HCEC 1CT (cell line): ENCODE measurements at regions not wholly inside any gene's neighbourhood (a gene's known extent, or its start where the extent isn't known, plus 50 kb on each side); places are given as distances from the start of the nearest gene placed in this dataset.
A peak's percentile ranks its signal among the peaks of the same experiment; 100 is the strongest.

Experiments used
- DNase-seq: peaks from one replicate; pipeline ENCODE4 v3.0.0-alpha.2; 2017

DNA sequence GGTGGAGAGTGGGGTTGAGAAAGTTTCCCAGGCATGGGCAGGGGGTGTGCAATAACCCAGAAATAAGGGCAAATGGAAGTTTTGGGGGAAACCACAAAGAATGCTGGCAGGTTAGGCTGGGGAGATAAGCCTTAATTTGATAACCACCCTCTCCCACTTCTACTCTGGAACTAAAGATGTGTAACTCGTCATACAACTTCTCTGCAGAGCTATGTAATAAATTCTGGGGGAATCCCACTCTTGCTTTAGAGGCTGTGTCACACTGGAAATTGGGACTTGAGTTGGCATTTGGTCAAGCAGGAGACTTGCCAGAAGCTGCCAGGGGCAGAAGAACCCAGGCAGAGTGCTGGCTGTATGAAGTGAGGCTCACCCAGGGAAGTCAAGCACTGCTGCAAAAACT lies 170.9 kb upstream of the CPEB2 start:
- DNase-seq = no peak

DNA sequence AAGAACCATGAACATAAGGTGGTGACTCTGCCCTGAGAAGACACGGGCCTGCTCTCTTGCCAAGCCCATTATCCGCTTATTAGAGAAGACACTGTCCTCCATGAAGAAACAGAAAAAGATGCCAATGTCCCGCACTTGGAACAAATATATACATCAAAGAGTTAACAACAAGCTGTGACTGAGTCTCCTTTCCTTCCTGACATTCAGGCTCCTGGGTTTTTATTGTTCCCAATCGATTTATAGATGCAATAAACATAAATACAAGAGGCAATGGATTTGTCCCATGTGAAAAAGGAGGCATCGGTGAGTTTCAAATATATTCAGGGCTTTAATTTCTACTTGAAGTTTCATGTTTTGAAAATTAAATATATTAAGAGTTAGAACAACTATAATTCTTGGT lies 169.2 kb upstream of the CPEB2 start:
- no peak for DNase-seq

DNA sequence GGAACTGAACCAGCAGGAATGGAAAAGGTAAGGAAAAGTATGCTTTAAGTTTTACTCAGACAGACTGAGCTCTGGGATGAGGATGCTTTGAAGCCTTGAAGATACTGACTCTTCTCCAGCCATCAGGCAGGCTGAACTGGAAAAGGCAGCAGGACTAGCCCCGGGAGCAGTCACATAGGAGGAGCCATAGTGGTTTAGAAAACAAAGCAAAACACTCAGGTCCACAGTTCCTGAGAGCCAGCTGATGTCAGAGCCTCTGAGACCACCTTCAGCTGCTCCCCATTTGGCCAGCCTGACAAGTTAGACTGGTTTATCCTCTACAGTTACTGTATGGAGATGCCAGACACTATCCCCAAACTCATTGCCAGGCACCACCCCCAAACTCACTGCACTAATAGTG lies 167.9 kb upstream of the CPEB2 start:
- no peak for DNase-seq

DNA sequence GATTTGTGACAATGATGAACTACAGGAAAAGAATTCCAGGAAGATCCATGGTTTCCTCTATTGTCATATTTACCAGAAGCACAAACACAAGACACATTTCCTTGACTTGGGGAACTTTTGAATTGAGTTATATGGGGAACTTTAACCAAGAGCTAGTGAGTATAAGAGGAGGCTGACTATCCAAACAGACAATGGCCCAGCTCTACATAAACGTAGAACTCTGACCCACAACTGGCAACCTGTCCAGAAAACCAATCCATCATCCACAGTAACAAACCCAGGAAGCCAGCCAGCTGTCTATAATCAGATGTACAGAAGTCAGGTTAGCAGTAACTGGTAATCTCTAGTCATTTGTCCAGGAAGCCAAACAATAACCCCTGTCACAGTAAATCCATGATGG lies 167.0 kb upstream of the CPEB2 start:
- DNase-seq = no peak

DNA sequence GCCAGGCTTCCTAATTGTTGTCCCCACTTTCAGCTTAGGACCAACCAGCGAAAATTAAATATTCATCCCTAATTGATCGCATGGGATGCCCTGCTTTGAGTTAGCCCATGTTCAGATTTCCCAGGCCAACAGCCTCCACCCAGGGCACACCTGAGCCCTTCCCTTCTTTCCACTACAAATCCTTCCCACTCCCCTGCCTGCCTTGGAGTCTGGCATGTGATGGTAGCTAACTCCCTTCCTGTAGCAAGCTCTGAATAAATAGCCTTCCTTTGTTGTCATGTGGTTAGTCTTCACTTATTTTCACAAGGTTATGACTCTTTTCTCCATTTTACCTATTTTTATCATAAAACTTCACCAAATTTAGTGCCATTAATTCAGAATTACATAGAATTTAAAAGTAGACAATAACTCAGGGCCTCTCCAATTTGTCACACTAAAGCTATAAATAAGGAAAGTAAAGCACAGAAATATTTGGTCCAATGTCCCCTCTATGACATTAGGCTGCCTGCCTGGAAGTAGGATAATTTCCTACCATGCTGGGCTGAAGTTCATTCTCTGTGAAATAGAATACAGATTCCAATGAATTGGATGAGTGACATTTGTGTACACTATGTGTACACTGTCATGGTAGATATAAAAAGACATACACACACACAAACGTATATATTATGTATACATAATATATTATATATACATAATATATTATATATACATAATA lies 166.4 kb upstream of the CPEB2 start:
- no peak for DNase-seq

DNA sequence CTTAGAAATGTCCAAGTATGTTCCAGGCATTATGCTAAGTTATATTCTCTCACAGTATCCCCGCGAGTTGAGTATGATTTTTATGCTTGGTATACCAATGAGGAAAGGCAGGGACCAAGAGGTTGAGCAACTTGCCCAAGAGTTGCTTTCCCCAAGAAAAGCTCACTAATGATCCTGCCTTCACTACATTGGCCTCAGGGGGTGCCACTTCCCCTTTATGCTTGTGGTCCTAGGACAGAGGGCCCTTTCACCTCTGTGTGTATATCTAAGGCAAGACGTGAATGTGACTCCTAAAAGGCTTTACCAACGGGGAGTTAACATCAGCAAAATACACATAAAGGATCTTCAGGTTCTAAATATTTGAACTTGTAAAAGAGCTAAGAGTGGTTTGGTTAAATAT lies 164.4 kb upstream of the CPEB2 start:
- no peak for DNase-seq

DNA sequence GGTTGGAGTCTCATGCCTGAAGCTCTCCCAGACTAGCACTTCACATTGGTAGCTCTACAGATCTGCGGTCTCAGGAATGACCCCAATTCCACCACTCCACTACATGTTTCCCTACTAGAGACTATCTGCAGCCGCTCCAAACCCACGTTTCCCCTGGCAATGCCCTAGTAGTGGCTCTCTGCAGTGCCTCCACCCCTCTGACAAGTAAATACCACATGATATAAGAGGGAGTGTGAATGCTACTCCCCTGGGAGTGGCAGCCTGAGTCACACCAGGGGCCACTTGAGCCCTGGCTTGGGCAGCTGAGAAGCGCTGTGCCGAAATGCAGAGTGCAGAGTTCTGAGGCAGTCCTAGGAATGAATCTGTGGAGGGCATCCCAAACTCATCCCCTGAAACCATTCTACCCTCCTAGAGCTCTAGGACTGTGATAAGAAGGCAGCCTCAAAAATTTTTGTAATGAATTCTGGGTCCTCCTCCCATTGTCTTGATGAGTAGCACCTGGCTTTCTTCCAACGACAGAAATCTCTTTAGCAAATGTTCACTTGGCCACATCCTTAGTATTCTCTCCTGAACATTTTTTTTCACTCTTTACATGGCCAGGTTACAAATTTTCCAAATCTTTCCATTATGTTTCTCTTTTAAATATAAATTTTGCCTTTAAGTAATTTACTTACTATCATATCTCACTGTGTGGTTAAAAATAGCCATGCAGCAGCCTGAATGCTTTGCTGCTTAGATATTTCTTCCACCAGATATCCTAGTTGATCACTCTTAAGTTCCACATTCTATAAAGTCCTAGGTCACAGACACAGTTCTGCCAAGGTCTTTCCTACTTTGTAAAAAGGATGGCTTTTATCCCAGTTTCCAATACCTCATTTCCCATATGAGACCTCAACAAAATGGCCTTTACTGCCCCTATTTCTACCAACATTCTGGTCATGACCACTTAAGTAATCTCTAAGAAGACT lies 160.2 kb upstream of the CPEB2 start:
- no peak for DNase-seq

DNA sequence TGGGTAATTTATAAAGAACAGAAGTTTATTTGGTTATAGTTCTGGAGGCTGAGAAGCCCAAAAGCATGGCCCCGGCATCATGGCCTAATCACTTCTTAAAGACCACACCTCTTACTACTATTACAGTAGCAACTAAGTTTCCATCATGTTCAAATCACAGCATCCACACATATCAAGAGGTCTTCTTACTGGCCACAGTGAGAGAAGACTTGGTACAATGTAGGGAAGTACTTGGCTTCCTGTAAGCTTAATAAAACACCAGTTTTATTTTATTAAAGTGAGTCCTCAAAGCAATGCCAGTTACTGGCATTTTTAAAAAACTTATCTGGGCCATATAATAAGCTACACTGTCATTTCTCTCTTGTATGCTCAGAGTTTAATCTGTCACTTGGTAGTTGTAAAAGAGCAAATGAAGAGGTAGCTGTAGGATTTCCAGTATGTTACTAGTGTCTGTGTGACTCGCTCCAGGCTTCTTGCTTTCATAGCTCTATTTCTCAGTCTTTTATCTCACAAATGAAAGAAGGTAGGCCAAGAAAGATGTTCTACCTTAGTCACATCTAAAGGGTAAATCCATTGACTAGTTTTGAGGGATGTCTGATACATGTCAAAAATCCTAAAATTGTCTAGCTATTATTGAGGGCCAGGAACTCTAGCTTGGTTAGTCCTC lies 159.2 kb upstream of the CPEB2 start:
- DNase-seq = no peak

DNA sequence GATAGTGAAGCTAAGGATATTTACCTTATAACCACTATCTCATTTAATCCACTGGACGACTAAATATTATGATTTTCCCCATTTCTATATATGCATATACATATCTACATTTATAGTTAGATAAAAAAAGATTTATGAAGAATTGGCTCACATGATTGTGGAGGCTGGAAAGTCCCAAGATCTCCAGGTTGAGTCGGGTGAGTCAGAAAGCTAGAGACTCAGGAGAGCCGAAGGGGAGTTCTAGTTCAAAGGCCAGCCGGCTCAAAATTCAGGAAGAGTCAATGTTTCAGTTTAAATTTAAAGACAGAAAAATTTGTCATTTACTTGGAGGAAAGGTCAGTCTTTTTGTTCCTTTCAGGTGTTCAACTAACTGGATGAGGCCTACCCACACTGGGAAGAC lies 158.2 kb upstream of the CPEB2 start:
- no peak for DNase-seq

DNA sequence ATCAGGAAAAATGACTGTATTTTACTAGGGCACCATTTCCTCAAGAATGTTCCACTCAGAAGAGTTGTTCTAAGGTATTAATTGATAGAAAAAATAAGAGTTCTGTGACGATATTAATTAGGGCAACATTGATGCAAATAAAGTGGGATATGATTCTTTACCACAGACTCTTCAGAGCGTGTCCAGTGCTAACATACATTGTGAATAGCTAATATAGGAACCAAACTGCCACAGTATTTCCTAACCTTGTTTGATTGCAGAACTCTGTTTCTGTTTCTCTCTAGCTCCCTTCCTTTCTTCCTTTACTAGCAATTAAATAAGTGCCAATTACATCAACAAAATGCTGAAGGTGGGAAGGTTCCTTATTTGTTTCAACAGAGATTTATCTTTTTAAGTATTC lies 154.1 kb upstream of the CPEB2 start:
- no peak for DNase-seq

DNA sequence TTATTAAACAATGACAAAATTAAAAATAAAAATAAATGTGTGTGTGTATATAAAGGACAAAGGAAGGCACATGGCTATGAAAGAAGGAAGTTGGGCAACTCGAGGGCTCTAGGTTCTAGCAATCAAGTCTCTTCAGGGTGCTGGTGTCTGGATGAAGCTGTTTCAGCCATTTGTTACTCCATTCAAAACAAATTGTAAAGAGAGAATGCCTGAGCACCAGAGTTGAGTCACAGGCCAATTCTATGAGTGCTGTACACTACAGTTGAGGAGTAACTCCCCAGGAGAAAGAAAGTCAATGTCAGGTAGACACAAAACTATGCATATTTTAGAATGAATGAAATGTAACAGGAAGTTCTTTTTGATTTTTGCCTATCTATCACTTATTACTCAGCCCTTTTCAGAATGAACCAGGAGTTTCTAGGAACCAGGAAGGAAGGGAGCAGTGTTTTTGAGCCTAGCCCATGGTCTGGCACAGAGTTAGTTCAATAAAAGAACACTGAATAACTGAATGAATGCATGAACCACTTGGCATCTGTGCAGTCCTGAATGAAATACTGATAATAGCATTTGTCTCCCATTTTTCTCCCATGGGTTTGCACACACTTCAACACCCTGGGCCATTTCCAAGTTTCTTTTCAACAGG lies 151.7 kb upstream of the CPEB2 start:
- DNase-seq = no peak

DNA sequence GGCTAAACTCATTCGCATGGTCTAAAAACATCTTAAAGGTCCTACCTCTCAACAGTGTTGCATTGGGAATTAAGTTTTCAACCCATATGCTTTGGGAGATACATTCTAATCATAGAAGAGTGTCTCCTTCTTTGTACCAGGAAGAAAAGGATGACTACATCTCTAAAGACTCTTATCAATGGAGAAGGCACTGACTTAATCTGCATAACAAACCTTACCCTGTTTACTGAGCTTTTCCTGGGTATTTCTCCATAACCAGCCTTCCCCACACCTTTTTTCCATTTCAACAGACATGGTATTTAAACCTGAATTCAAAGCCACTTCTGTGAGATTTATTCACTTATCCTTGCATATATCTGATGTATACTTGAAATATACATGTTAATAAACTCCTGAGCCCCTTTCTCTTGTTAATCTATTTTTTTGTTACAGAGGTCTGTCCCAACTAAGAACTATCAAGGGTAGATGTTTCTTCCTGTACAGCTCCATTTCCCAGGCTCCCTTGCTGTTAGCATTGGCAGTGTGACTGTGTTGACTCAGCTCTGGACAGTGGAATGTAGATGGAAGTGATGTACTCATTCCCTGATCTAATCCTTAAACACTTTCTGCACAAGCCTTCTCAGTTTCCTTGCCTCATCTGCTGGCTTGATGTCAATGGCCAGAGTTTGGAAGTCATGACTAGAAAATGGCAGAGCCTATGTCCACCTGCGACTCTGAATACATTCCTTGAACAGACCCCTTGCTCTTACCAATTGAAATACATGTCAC lies 148.9 kb upstream of the CPEB2 start:
- DNase-seq = peak; percentile 86

DNA sequence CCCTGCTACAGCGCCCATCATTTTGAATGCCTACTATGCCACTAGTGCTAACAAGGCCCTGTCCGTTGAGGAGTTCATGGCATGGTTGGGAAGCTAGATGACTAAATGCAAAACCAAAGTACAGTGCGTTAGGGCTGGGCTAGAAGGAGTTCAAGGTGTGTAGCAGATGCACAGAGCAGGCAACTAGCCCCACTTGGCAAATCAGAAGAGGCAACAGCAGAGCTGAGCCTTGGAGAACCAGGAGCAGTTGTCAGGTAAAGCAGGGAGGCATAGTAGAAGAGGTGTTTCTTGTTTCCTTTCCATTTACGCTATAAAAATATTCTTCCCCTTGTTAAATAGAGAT lies 146.6 kb upstream of the CPEB2 start:
- no peak for DNase-seq

DNA sequence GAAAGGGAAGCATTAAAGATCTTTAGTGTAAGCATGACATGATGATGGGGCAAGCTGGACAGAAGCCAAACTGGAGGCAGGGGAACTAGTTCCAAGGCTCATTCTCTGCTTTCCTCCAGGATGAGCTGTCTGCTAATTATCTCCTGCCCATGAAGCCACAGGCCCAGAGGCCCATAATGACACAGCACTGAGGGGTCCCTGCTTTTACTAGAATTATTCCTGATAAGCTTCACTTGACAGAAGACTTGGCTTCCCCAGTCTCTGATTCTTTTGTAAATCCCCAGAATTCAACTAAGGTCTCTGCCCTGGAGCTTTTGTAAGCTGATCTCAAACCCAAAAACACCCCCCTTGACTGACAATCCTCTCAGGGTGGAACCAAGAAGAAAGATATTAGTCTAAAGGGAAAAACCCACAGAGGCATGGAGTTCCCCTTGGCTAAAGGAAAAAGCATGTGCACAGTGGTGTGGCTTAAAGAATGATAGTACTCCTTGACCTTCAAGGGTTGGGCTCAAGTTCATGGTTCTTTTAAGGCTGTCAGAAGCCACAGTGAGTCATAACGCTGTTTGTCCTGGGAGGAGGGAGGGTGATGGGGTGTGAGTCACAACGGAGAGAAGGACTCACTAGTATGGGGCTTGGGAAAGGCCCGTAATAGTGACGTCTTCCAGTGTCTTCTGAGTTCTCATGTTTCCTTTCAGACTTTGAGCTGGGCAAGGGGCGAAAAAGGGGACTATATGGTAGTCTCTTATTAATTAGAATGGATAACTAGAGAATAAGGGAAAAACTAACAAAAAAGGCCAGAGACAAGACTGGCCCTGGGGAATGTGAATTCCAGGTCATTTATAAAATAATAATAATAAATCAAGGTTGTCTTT lies 146.0 kb upstream of the CPEB2 start:
- peak; percentile 97 for DNase-seq

DNA sequence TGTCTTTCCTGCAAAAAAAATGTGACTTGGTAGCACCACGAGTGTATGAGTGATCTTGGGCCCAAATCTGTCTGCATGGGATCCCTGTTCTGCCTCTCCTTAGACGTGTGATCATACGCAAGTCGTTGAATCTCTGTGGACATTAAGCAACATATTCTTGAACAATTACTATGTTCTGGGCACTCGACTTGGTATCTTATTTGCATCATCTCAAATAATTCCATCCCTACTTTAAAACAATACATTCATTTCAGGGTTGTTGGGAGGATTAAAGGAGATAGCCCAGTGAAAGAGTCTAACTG lies 145.4 kb upstream of the CPEB2 start:
- no peak for DNase-seq

DNA sequence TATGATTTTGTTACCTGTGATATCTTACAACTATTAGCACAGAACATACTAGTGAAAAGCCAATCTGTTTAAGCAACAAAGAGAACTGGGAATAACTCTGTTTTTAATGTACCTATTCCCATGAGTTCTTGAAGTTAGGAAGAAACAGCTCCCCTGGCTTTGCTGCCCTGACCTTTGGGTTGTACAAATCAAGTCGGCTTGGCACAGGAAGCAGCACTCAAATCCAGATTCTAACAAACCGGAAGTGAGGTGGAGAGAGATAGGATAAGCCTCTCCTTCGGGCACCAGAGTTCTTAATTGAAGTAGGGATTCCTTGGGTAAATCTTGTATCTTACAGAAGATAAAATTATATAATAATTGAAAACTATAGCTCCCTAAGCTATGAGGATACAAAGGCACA lies 144.8 kb upstream of the CPEB2 start:
- DNase-seq = no peak

DNA sequence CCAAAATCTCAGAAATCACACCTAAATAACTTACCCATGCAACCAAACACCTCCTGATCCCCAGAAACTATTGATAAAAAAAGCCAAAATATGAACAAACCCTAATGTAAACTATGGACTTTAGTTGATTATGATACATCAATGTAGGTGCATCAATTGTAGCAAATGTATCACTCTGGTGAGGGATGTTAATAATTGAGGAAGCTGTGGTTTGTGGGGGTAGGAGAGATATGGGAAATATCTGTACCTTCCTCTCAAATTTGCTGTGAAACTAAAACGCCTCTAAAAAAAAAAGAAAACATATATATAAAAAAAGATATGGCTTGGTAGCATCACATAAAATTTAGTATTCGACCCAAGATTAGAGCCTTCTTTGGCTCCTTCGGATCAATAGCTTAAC lies 144.3 kb upstream of the CPEB2 start:
- DNase-seq = no peak

DNA sequence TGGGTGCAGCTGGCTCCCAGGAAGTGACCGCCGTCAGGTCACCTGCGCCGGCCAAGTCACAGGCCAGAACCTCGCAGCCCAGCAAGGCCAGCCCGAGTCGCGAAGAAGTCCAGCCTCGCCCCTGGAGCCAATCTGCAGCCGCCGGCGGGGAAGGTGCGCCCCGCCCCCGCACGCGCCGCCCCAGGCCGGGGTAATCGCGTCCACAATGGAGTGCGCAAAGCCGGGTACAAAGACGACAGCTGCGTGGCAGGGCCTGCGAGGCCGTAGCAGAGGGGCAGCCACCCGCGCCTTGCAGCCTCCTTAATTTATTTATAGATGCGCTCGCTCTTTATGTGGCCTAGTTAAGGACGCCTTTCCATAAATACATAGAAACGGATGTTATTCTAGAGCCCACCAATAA lies 139.4 kb upstream of the CPEB2 start:
- DNase-seq = no peak

DNA sequence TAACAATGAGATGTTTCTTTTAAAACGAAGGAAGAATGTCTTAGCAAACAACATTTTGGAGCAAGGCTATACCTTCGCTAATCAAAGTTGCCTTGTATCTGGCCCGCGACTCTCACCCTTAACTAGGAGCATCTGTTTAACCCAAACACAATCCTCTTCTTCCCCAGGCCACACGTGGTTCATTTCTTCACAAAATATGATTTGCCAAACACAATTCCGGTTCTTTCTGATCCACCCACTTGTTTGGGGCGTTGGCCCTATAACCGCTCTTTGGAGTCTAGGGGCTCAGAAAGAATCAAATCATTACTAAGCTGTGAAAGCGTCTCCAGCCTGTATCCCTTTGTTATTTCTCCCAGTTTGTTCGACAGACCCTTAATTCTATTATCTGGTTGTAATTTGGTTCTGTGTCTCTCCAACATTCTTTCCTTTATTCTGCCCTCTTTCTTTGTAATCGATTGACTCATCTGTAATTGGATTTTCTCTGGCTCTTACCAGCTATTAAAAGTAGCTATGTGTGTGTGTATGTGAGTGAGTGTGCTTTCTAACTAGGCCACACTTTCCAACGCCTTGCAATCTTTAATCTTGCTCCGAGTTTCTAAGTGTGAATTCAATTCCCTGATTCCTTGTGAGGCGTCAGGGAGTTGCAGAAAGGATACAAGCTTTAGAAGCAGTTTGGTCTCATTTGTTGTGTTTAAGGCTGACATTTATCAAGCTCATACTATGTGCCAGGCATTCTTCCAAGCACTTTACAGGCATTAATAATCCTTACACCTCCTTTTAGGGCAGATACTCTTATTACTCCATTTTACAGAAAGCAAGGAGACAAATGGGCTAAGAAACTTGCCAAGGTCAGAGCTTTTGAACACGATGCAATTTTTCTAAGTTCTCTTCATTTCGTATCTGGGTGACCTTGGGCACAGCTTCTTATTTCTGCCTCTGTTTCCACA lies 138.6 kb upstream of the CPEB2 start:
- no peak for DNase-seq

DNA sequence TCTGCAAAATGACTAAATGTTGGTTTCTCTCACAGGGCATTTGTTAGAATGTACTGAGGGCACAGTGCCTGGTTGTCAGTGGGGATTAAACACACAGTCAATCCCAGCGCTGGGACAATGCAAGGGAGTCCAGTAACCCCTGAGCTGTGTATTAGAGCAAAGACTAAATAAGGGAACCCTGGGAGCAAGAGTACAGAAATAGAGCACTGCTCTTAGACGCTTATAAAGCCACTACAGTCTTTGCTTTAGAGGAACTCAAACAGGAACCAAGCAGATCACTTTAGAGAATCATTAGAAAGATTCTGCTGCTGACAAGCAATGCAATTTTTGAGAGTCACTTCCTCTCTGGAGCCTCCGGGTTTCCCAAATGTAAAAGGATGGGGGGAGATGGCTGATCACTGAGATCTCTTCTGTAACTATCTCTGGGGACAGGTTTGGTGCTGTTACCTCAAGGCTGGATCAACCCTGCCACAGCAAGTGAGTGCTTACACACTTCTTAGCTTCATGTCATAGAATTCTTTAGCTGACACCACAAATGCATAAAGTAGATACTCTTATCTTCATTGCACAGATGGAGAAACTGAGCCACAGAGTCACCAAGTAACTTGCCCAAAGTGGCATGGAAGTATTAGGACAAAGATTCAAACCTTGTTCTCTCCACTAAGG lies 137.8 kb upstream of the CPEB2 start:
- no peak for DNase-seq
